ENCODE measurements at regions not wholly inside any gene's neighbourhood (a gene's known extent, or its start where the extent isn't known, plus 50 kb on each side); places are given as distances from the start of the nearest gene placed in this dataset.

- Histone ChIP-seq H3K23ac (ENCODE audit: low read depth, low read length) (no peak overlapping the region), H2AK9ac (replicated peaks; ENCODE audit: low read depth, low read length, poor library complexity) (no peak overlapping the region), H2BK5ac (ENCODE audit: low read depth, low read length, poor library complexity, severe bottlenecking) (no peak overlapping the region), H4K5ac (ENCODE audit: low read depth, low read length) (no peak overlapping the region), H3K56ac (ENCODE audit: extremely low read depth, insufficient read depth, low read length) (no peak overlapping the region), H4K8ac (ENCODE audit: low read depth in 2 of 2, low read length in 2 of 2) (no peak overlapping the region), H3K9me3 (ENCODE audit: control insufficient read depth, insufficient read depth, low read length) (no peaks in the 10 kb centered on the region), H2BK120ac (ENCODE audit: low read depth, low read length) (no peak overlapping the region), H2AFZ (replicated peaks; ENCODE audit: low read length, poor library complexity) (no peak overlapping the region), H4K91ac (ENCODE audit: insufficient read depth, low read depth, low read length) (no peak overlapping the region), H3K4me2 (ENCODE audit: low read depth, low read length) (no peak overlapping the region), H3K27ac (ENCODE audit: insufficient read depth, low read length) (no peak overlapping the region), H3K79me1 (ENCODE audit: low read depth in 1 of 2, low read length in 2 of 2) (no peaks in the 10 kb centered on the region), H3K18ac (ENCODE audit: low read depth, low read length) (no peak overlapping the region), H2BK15ac (ENCODE audit: low read depth, low read length) (no peak overlapping the region), H3K14ac (replicated peaks; ENCODE audit: low read depth, low read length) (no peak overlapping the region), H3K9ac (ENCODE audit: low read depth, low read length) (no peak overlapping the region), H2BK20ac (ENCODE audit: low read depth, low read length) (no peak overlapping the region), H3K4ac (ENCODE audit: low read depth, low read length) (no peak overlapping the region), H2AK5ac (ENCODE audit: low read depth, low read length) (no peak overlapping the region), H3K36me3 (ENCODE audit: control insufficient read depth, insufficient read depth, low read length) (no peaks in the 10 kb centered on the region), H3K9me1 (ENCODE audit: insufficient read depth, low read length) (no peaks in the 10 kb centered on the region), H4K20me1 (ENCODE audit: insufficient read depth, low read length) (no peaks in the 10 kb centered on the region), H3K4me3 (ENCODE audit: insufficient read depth, low read depth, low read length) (no peak overlapping the region), H3K4me1 (ENCODE audit: control insufficient read depth, insufficient read depth, low read length) (no peaks in the 10 kb centered on the region), H3K27me3 (ENCODE audit: control insufficient read depth, insufficient read depth, low read length) (no peaks in the 10 kb centered on the region; the same call in none of the 2 replicates)
- no TSS peak for BruUV-seq (replicated peaks)
- ChIA-PET CTCF (interaction anchor here (0.9 to 3.3 kb wide), 7 partner anchors 9 to 226 kb away, joined by 3 to 24 read pairs (median 4); no protein-coding TSS in a partner anchor), POLR2A (ENCODE audit: unreplicated experiment) (interaction anchor here (0.5 kb wide), 1 partner anchor 285 kb away, joined by 3 read pairs; no protein-coding TSS in a partner anchor)
- TF ChIP-seq MAZ (IDR thresholded peaks at IDR 0.05; ENCODE audit: borderline replicate concordance, low read depth, low read length) (no peak), MAFK (IDR thresholded peaks at IDR 0.05; ENCODE audit: low read depth, low read length) (no peak), POLR2A (IDR thresholded peaks at IDR 0.05; ENCODE audit: low read depth, low read length) (no peak), BHLHE40 (IDR thresholded peaks at IDR 0.05; ENCODE audit: low read depth, low read length) (no peak), CTCF (conservative IDR thresholded peaks at IDR 0.05; ENCODE audit: low read depth, low read length) (peak; percentile 52)
- in situ Hi-C loops (cut with MboI; ENCODE audit: low sequenced_read_pairs) (no loop called here), dilution Hi-C loops (cut with HindIII; ENCODE audit: low sequenced_read_pairs, unreplicated experiment) (no loop called here), intact Hi-C loops (cut with micrococcal nuclease) (no loop called here)
- DNase-seq = peak; percentile 35
- WGBS, 2 experiments (ENCODE audit: extremely low coverage in 2 of 2, insufficient read length in 1 of 2) = 33% methylated on average over 3 of the region's 15 CpGs; no CpG with 5 or more reads in 1 of the 2 experiments
- ATAC-seq (ENCODE audit: low read depth) = peak; percentile 51; the same call in 1 of the 2 replicates
Observed at GRCh38 chr1:204791453-204792353, 79.0 kb upstream of the NFASC start.

All from IMR-90 (cell line).